DND-41 (cell line): ENCODE measurements at regions not wholly inside any gene's neighbourhood (a gene's known extent, or its start where the extent isn't known, plus 50 kb on each side); places are given as distances from the start of the nearest gene placed in this dataset.

ENCODE experiments used
- ATAC-seq: fragments of 200-7000 bp; cut with Tn5 transposase; 3 replicates; pipeline ENCODE4 v1.9.1; 2021; ENCODE audit warnings: low read depth; ENCODE audit not compliant: insufficient read depth
- DNase-seq: peaks from one replicate; pipeline ENCODE4 v3.0.0-alpha.2; 2020
- H2AFZ ChIP-seq: 2 replicates; pipeline ENCODE4 v1.6.0; 2012; ENCODE audit warnings: low read depth, low read length
- H3K27ac ChIP-seq: 2 replicates; pipeline ENCODE4 v1.5.1; 2012; ENCODE audit warnings: low read length, inconsistent platforms
- H3K27me3 ChIP-seq: fragments of 200-600 bp; sonication (generic); 2 replicates; pipeline ENCODE4 v1.6.0; 2012; ENCODE audit warnings: low read length, mild to moderate bottlenecking, inconsistent platforms; ENCODE audit not compliant: insufficient read depth, poor library complexity
- H3K36me3 ChIP-seq: 2 replicates; pipeline ENCODE4 v1.5.1; 2012; ENCODE audit warnings: low read length, inconsistent platforms; ENCODE audit not compliant: insufficient read depth
- H3K4me1 ChIP-seq: 2 replicates; pipeline ENCODE4 v1.5.1; 2012; ENCODE audit warnings: mild to moderate bottlenecking, low read length; ENCODE audit not compliant: insufficient read depth
- H3K4me2 ChIP-seq: 2 replicates; pipeline ENCODE4 v1.6.0; 2012; ENCODE audit warnings: mild to moderate bottlenecking, moderate library complexity, low read length, inconsistent platforms; ENCODE audit not compliant: insufficient read depth
- H3K4me3 ChIP-seq, 2 experiments: fragments of 200-600 bp in 1 of 2; shearing (Covaris generic) in 1 of 2; 2 replicates each; pipeline ENCODE4 v1.5.1; 2012 to 2016; ENCODE audit warnings: inconsistent platforms in 2 of 2, low read length in 2 of 2, mild to moderate bottlenecking in 2 of 2, low read depth in 1 of 2, moderate library complexity in 1 of 2
- H3K79me2 ChIP-seq: 2 replicates; pipeline ENCODE4 v1.6.0; 2012; ENCODE audit warnings: low read length, inconsistent platforms; ENCODE audit not compliant: insufficient read depth
- H3K9ac ChIP-seq: 2 replicates; pipeline ENCODE4 v1.6.0; 2012; ENCODE audit warnings: low read depth, mild to moderate bottlenecking, inconsistent platforms, low read length, moderate library complexity
- H3K9me3 ChIP-seq: 2 replicates; pipeline ENCODE4 v1.5.1; 2012; ENCODE audit warnings: low read length, moderate library complexity, mild to moderate bottlenecking, inconsistent platforms; ENCODE audit not compliant: insufficient read depth, severe bottlenecking
- H4K20me1 ChIP-seq: 2 replicates; pipeline ENCODE4 v1.6.0; 2012; ENCODE audit warnings: low read length; ENCODE audit not compliant: insufficient read depth
- EZH2 ChIP-seq: IDR thresholded peaks from 3 replicates; pipeline ENCODE4 v1.6.1; 2012; ENCODE audit warnings: borderline replicate concordance, low read depth, mild to moderate bottlenecking, moderate library complexity, low read length, inconsistent platforms; ENCODE audit not compliant: severe bottlenecking
- TF ChIP-seq, protein P1 (sequence below): IDR thresholded peaks from 2 replicates; pipeline ENCODE4 v1.5.1; 2012; ENCODE audit warnings: borderline replicate concordance, low read length, moderate library complexity, mild to moderate bottlenecking; ENCODE audit not compliant: poor library complexity, severe bottlenecking; ENCODE audit errors: extremely low read depth

DNA sequence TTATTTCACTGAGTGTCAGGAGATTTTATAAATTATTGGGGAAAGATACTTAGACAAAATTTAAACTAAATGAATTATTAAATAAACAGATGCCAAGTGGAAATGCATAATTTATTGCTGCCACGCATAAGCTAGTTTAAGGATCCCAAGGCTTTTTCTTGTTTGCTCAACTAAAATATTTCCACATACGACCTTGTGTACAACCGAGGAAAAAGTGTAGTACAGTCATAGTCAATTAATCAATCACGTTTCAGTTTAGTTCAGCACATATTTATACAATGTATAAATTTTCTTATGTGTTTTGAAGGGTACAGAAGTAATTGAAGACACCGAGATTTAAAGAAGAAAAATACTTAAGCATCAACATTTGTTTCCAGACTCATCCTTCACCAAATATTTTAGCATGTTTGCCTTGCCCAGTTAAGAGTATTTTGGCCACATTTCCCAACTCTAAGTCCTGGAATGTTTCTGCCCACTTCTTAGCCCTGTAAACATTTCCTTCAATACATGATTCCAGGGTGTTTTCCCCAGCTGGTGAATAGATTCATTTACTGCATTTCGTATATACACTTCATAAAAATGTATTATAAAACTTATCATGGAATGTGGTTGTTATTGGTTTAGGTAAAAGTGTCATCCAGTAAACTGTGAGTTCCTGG, 652.9 kb downstream of the ELAVL2 start:
- no peak overlapping the region for H3K9ac ChIP-seq

DNA sequence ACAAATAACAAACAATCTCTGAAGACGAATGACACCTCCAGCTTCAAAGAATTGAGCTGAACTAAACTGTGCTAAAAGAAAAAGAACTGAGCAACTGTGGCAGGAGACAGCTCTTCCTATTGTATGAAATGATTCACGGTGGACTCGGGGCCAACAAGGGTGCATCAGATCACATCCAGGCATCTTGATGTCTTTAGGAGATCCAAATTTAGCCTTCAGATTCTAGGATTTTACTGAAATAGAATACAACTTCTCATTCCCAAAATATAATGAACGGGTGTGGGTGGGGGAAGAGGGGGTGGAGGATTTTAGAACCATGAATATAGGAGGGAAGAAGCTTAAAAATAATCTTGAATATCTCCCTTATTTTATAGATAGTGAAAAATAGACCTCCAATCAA, 631.8 kb downstream of the ELAVL2 start:
- Histone ChIP-seq H3K27ac (no peak overlapping the region), H3K4me3 (no peak overlapping the region), H3K9ac (no peak overlapping the region), H3K4me2 (no peak overlapping the region), H3K4me1 (no peaks in the 10 kb centered on the region), H2AFZ (no peak overlapping the region), H3K9me3 (no peaks in the 10 kb centered on the region), H3K36me3 (no peaks in the 10 kb centered on the region), H3K27me3 (no peaks in the 10 kb centered on the region), H4K20me1 (no peaks in the 10 kb centered on the region), H3K79me2 (no peaks in the 10 kb centered on the region)
- no peak for DNase-seq
- TF ChIP-seq, protein P1, sequence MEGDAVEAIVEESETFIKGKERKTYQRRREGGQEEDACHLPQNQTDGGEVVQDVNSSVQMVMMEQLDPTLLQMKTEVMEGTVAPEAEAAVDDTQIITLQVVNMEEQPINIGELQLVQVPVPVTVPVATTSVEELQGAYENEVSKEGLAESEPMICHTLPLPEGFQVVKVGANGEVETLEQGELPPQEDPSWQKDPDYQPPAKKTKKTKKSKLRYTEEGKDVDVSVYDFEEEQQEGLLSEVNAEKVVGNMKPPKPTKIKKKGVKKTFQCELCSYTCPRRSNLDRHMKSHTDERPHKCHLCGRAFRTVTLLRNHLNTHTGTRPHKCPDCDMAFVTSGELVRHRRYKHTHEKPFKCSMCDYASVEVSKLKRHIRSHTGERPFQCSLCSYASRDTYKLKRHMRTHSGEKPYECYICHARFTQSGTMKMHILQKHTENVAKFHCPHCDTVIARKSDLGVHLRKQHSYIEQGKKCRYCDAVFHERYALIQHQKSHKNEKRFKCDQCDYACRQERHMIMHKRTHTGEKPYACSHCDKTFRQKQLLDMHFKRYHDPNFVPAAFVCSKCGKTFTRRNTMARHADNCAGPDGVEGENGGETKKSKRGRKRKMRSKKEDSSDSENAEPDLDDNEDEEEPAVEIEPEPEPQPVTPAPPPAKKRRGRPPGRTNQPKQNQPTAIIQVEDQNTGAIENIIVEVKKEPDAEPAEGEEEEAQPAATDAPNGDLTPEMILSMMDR = no peak
- no peak for TF ChIP-seq EZH2
- no peak for ATAC-seq

More for the DNA sequence above, 652.9 kb downstream of the ELAVL2 start:
- no peaks in the 10 kb centered on the region for H3K36me3 ChIP-seq
- no peaks in the 10 kb centered on the region for H4K20me1 ChIP-seq
- no peaks in the 10 kb centered on the region for H3K27me3 ChIP-seq
- DNase-seq (no peak), ATAC-seq (no peak)
- no peak overlapping the region for H3K4me3 ChIP-seq
- H3K79me2 ChIP-seq = no peaks in the 10 kb centered on the region
- no peak overlapping the region for H2AFZ ChIP-seq
- TF ChIP-seq EZH2 = no peak
- TF ChIP-seq, protein P1 = no peak
- H3K9me3 ChIP-seq = no peaks in the 10 kb centered on the region
- no peak overlapping the region for H3K4me2 ChIP-seq
- H3K4me1 ChIP-seq = no peaks in the 10 kb centered on the region
- no peak overlapping the region for H3K27ac ChIP-seq

DNA sequence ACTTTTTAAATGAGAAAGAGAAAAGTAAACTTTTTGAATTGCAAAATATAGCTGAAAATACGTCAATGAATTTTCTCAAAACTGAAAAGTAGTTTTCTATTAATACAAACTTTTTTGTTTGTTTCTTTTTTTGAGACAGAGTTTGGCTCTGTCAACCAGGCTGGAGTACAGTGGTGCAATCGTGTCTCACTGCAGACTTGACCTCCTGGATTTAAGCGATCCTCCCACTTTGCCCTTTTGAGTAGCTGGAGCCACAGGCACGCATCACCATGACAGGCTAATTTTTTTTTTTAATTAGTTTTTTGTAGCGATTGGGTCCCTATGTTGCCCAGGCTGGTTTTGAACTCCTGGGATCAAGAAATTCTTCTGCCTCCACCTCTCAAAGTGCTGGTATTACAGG, 610.4 kb downstream of the ELAVL2 start:
- no peak for DNase-seq
- Histone ChIP-seq H4K20me1 (no peaks in the 10 kb centered on the region), H3K79me2 (no peaks in the 10 kb centered on the region), H3K4me2 (no peak overlapping the region), H3K36me3 (no peaks in the 10 kb centered on the region), H3K9me3 (no peaks in the 10 kb centered on the region), H3K27me3 (no peaks in the 10 kb centered on the region), H3K4me1 (no peaks in the 10 kb centered on the region), H3K27ac (no peak overlapping the region), H3K9ac (no peak overlapping the region), H3K4me3 (no peak overlapping the region), H2AFZ (no peak overlapping the region)
- no peak for ATAC-seq
- TF ChIP-seq, protein P1 = no peak
- no peak for TF ChIP-seq EZH2

- Histone ChIP-seq H3K9me3 (no peaks in the 10 kb centered on the region), H3K79me2 (no peaks in the 10 kb centered on the region), H3K9ac (no peak overlapping the region), H3K36me3 (no peaks in the 10 kb centered on the region), H3K4me2 (no peak overlapping the region), H3K27me3 (no peaks in the 10 kb centered on the region), H4K20me1 (no peaks in the 10 kb centered on the region), H3K4me1 (no peaks in the 10 kb centered on the region), H3K27ac (no peak overlapping the region), H2AFZ (no peak overlapping the region), H3K4me3 (no peak overlapping the region)
- no peak for DNase-seq
- ATAC-seq = no peak
- TF ChIP-seq, protein P1 = no peak
- no peak for TF ChIP-seq EZH2
Measured at GRCh38 chr9:23219471-23219870, 606.6 kb downstream of the ELAVL2 start.
